Loucy (cell line): ENCODE measurements at regions not wholly inside any gene's neighbourhood (a gene's known extent, or its start where the extent isn't known, plus 50 kb on each side); places are given as distances from the start of the nearest gene placed in this dataset.

Experiments used
- EZH2phosphoT487 ChIP-seq: fragments of 200-600 bp; IDR thresholded peaks from 2 replicates; pipeline ENCODE4 v1.6.1; 2018; ENCODE audit warnings: antibody characterized with exemption, mild to moderate bottlenecking, moderate library complexity, borderline replicate concordance
- TF ChIP-seq, protein P1 (sequence below): fragments of 200-600 bp; sonication (generic); conservative IDR thresholded peaks from 2 replicates; pipeline ENCODE4 v1.5.1; 2014; ENCODE audit warnings: mild to moderate bottlenecking, antibody characterized with exemption, low read length

- TF ChIP-seq, protein P1, sequence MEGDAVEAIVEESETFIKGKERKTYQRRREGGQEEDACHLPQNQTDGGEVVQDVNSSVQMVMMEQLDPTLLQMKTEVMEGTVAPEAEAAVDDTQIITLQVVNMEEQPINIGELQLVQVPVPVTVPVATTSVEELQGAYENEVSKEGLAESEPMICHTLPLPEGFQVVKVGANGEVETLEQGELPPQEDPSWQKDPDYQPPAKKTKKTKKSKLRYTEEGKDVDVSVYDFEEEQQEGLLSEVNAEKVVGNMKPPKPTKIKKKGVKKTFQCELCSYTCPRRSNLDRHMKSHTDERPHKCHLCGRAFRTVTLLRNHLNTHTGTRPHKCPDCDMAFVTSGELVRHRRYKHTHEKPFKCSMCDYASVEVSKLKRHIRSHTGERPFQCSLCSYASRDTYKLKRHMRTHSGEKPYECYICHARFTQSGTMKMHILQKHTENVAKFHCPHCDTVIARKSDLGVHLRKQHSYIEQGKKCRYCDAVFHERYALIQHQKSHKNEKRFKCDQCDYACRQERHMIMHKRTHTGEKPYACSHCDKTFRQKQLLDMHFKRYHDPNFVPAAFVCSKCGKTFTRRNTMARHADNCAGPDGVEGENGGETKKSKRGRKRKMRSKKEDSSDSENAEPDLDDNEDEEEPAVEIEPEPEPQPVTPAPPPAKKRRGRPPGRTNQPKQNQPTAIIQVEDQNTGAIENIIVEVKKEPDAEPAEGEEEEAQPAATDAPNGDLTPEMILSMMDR = no peak
- no peak for TF ChIP-seq EZH2phosphoT487
These were observed 114.4 kb downstream of the PCSK1 start for GRCh38 chr5:96318569-96319110.
